HUES48 (cell line): ENCODE measurements at regions not wholly inside any gene's neighbourhood (a gene's known extent, or its start where the extent isn't known, plus 50 kb on each side); places are given as distances from the start of the nearest gene placed in this dataset.
A peak's percentile ranks its signal among the peaks of the same experiment; 100 is the strongest.
"Not testable (repeated sequence)": the region's sequence is repeated elsewhere in the genome, so short reads cannot be mapped to it uniquely, and the experiment has no call there.

ENCODE experiments used
- H3K27ac ChIP-seq: one replicate; pipeline ENCODE4 v1.7.0; 2013; ENCODE audit warnings: low read depth, low read length, inconsistent platforms
- H3K27me3 ChIP-seq: 2 replicates; pipeline ENCODE4 v1.6.1; 2013; ENCODE audit warnings: mild to moderate bottlenecking, low read length; ENCODE audit not compliant: control insufficient read depth, insufficient read depth
- H3K36me3 ChIP-seq: 2 replicates; pipeline ENCODE4 v1.6.1; 2013; ENCODE audit warnings: low read length; ENCODE audit not compliant: control insufficient read depth, insufficient read depth
- H3K4me1 ChIP-seq: 2 replicates; pipeline ENCODE4 v1.6.1; 2013; ENCODE audit warnings: mild to moderate bottlenecking, low read length; ENCODE audit not compliant: control insufficient read depth, insufficient read depth
- H3K4me3 ChIP-seq: 2 replicates; pipeline ENCODE4 v1.5.1; 2013; ENCODE audit warnings: mild to moderate bottlenecking, low read depth, low read length
- H3K9ac ChIP-seq: 2 replicates; pipeline ENCODE4 v1.6.1; 2013; ENCODE audit warnings: mild to moderate bottlenecking, low read depth, low read length, moderate library complexity
- H3K9me3 ChIP-seq: 2 replicates; pipeline ENCODE4 v1.6.1; 2013; ENCODE audit warnings: low read length; ENCODE audit not compliant: control insufficient read depth, insufficient read depth

- H3K4me3 ChIP-seq: peak overlapping the region; percentile 47
Measured at GRCh38 chr3:27821609-27822008, 99.5 kb upstream of the EOMES start.

GRCh38 chr3:27824312-27825200 lies 102.4 kb upstream of the EOMES start:
- H3K9ac ChIP-seq: no peak overlapping the region
- no peaks in the 10 kb centered on the region for H3K36me3 ChIP-seq
- no peak overlapping the region for H3K27ac ChIP-seq
- H3K9me3 ChIP-seq: no peaks in the 10 kb centered on the region
- no peaks in the 10 kb centered on the region for H3K4me1 ChIP-seq
- no peak overlapping the region for H3K4me3 ChIP-seq
- peaks cover 37% of the 10 kb centered on the region for H3K27me3 ChIP-seq

More at GRCh38 chr3:27821609-27822008, 99.5 kb upstream of the EOMES start:
- not testable (repeated sequence) for H3K36me3 ChIP-seq, H3K9ac ChIP-seq, H3K4me1 ChIP-seq, H3K9me3 ChIP-seq, H3K27ac ChIP-seq
- peaks cover 37% of the 10 kb centered on the region for H3K27me3 ChIP-seq

- Histone ChIP-seq H3K36me3 (no peaks in the 10 kb centered on the region), H3K4me1 (no peaks in the 10 kb centered on the region), H3K9me3 (no peaks in the 10 kb centered on the region), H3K27me3 (peaks cover 37% of the 10 kb centered on the region), H3K4me3 (no peak overlapping the region), H3K27ac (no peak overlapping the region), H3K9ac (no peak overlapping the region)
Measured at GRCh38 chr3:27826448-27826847, 104.3 kb upstream of the EOMES start.

- H3K27ac ChIP-seq: no peak overlapping the region
- no peak overlapping the region for H3K9ac ChIP-seq
- no peak overlapping the region for H3K4me3 ChIP-seq
- H3K9me3 ChIP-seq: 0 out of 2 replicates have a peak, but pooled peaks cover 2% of the 10 kb centered on the region
- no peaks in the 10 kb centered on the region for H3K36me3 ChIP-seq
- no peaks in the 10 kb centered on the region for H3K4me1 ChIP-seq
- H3K27me3 ChIP-seq: peaks cover 37% of the 10 kb centered on the region
Measured at GRCh38 chr3:27827041-27827440, 104.9 kb upstream of the EOMES start.

- Histone ChIP-seq H3K9me3 (no peaks in the 10 kb centered on the region), H3K4me3 (no peak overlapping the region), H3K4me1 (0 out of 2 replicates have a peak, but pooled peaks cover 4% of the 10 kb centered on the region), H3K36me3 (no peaks in the 10 kb centered on the region), H3K9ac (no peak overlapping the region), H3K27ac (no peak overlapping the region), H3K27me3 (no peaks in the 10 kb centered on the region)
Measured at GRCh38 chr3:27840807-27841594, 118.9 kb upstream of the EOMES start.

GRCh38 chr3:27844052-27844675 lies 122.0 kb upstream of the EOMES start:
- H3K4me1 ChIP-seq: no peaks in the 10 kb centered on the region
- H3K4me3 ChIP-seq: no peak overlapping the region
- H3K27me3 ChIP-seq: no peaks in the 10 kb centered on the region
- H3K27ac ChIP-seq: no peak overlapping the region
- no peak overlapping the region for H3K9ac ChIP-seq
- H3K9me3 ChIP-seq: no peaks in the 10 kb centered on the region
- no peaks in the 10 kb centered on the region for H3K36me3 ChIP-seq

GRCh38 chr3:27847697-27848096 lies 125.6 kb upstream of the EOMES start:
- H3K4me1 ChIP-seq: no peaks in the 10 kb centered on the region
- H3K27me3 ChIP-seq: no peaks in the 10 kb centered on the region
- H3K36me3 ChIP-seq: no peaks in the 10 kb centered on the region
- H3K9ac ChIP-seq: no peak overlapping the region
- peaks cover 10% of the 10 kb centered on the region for H3K9me3 ChIP-seq
- no peak overlapping the region for H3K27ac ChIP-seq
- H3K4me3 ChIP-seq: no peak overlapping the region

GRCh38 chr3:27848826-27849225 lies 126.7 kb upstream of the EOMES start:
- Histone ChIP-seq H3K4me3 (no peak overlapping the region), H3K27me3 (no peaks in the 10 kb centered on the region), H3K9ac (no peak overlapping the region), H3K9me3 (peaks cover 10% of the 10 kb centered on the region), H3K4me1 (no peaks in the 10 kb centered on the region), H3K36me3 (no peaks in the 10 kb centered on the region), H3K27ac (no peak overlapping the region)

GRCh38 chr3:27859821-27860220 lies 137.7 kb upstream of the EOMES start:
- Histone ChIP-seq H3K9ac (no peak overlapping the region), H3K27ac (no peak overlapping the region), H3K36me3 (no peaks in the 10 kb centered on the region), H3K27me3 (no peaks in the 10 kb centered on the region), H3K9me3 (0 out of 2 replicates have a peak, but pooled peaks cover 6% of the 10 kb centered on the region), H3K4me3 (no peak overlapping the region), H3K4me1 (no peaks in the 10 kb centered on the region)

- Histone ChIP-seq H3K4me1 (no peaks in the 10 kb centered on the region), H3K9ac (no peak overlapping the region), H3K27ac (no peak overlapping the region), H3K27me3 (no peaks in the 10 kb centered on the region), H3K36me3 (no peaks in the 10 kb centered on the region), H3K4me3 (no peak overlapping the region), H3K9me3 (no peaks in the 10 kb centered on the region)
Measured at GRCh38 chr3:27861046-27862036, 139.2 kb upstream of the EOMES start.
